ENCODE measurements at regions not wholly inside any gene's neighbourhood (a gene's known extent, or its start where the extent isn't known, plus 50 kb on each side); places are given as distances from the start of the nearest gene placed in this dataset.
"Not testable (repeated sequence)": the region's sequence is repeated elsewhere in the genome, so short reads cannot be mapped to it uniquely, and the experiment has no call there.

- TF ChIP-seq CTCF (IDR thresholded peaks at IDR 0.05); POLR2AphosphoS5 (IDR thresholded peaks at IDR 0.05; ENCODE audit: low read depth, low read length); TCF7L2 (IDR thresholded peaks at IDR 0.05; ENCODE audit: low read depth, low read length); REST (IDR thresholded peaks at IDR 0.05; ENCODE audit: insufficient read depth in 1 of 2, low read depth in 2 of 2, low read length in 1 of 2); SIN3A (IDR thresholded peaks at IDR 0.05; ENCODE audit: borderline replicate concordance, insufficient read depth, low read depth, low read length): not testable (repeated sequence)
Measured at GRCh38 chr12:16769129-16769528, 163.2 kb upstream of the LMO3 start.

Measured in Panc1 (cell line).